Brain microvascular endothelial cell (primary cell): ENCODE measurements at regions not wholly inside any gene's neighbourhood (a gene's known extent, or its start where the extent isn't known, plus 50 kb on each side); places are given as distances from the start of the nearest gene placed in this dataset.

Experiments used
- DNase-seq: peaks from one replicate; pipeline ENCODE4 v3.0.0-alpha.2; 2020
- H3K27ac ChIP-seq: fragments of 250-450 bp; sonication (Bioruptor Pico); 2 replicates; pipeline ENCODE4 v1.5.1; 2020; ENCODE audit warnings: mild to moderate bottlenecking, moderate library complexity
- H3K27me3 ChIP-seq: fragments of 250-450 bp; sonication (Bioruptor Pico); replicated peaks from 2 replicates; pipeline ENCODE4 v1.5.1; 2020; ENCODE audit warnings: mild to moderate bottlenecking
- H3K36me3 ChIP-seq: fragments of 250-450 bp; sonication (Bioruptor Pico); replicated peaks from 2 replicates; pipeline ENCODE4 v1.5.1; 2020; ENCODE audit warnings: mild to moderate bottlenecking
- H3K4me3 ChIP-seq: 2 replicates; pipeline ENCODE4 v1.5.1; 2011; ENCODE audit warnings: low read depth, mild to moderate bottlenecking, control low read depth, low read length, moderate library complexity
- CTCF ChIP-seq: IDR thresholded peaks from 2 replicates; pipeline ENCODE4 v1.5.1; 2011; ENCODE audit warnings: low read depth, mild to moderate bottlenecking, moderate library complexity, low read length, control low read depth, inconsistent platforms; ENCODE audit errors: missing control alignments
- in situ Hi-C: cut with HindIII; loops from 2 replicates; pipeline ENCODE4 v1.10.0; 2017; ENCODE audit warnings: low sequenced_read_pairs, low pct_ligation_motif_present

GRCh38 chr3:139289860-139290524, 53.8 kb upstream of the MRPS22 start:
- in situ Hi-C loops, result no loop called here
- Histone ChIP-seq H3K27ac (no peak overlapping the region), H3K27me3 (no peaks in the 10 kb centered on the region), H3K36me3 (no peaks in the 10 kb centered on the region), H3K4me3 (no peak overlapping the region)
- TF ChIP-seq CTCF, result no peak
- no peak for DNase-seq

GRCh38 chr3:139291276-139292051, 52.4 kb upstream of the MRPS22 start:
- no peak for TF ChIP-seq CTCF
- H3K4me3 ChIP-seq, result no peak overlapping the region
- no peak overlapping the region for H3K27ac ChIP-seq
- H3K27me3 ChIP-seq, result no peaks in the 10 kb centered on the region
- in situ Hi-C loops, result no loop called here
- H3K36me3 ChIP-seq, result no peaks in the 10 kb centered on the region
- DNase-seq, result no peak

- H3K27me3 ChIP-seq, result no peaks in the 10 kb centered on the region
- no peak overlapping the region for H3K4me3 ChIP-seq
- no peaks in the 10 kb centered on the region for H3K36me3 ChIP-seq
- TF ChIP-seq CTCF, result no peak
- DNase-seq, result no peak
- H3K27ac ChIP-seq, result no peak overlapping the region
- in situ Hi-C loops, result no loop called here
Measured at GRCh38 chr3:139292192-139292591, 51.6 kb upstream of the MRPS22 start.

- H3K36me3 ChIP-seq, result no peaks in the 10 kb centered on the region
- no peak overlapping the region for H3K27ac ChIP-seq
- DNase-seq, result no peak
- no peak for TF ChIP-seq CTCF
- no peaks in the 10 kb centered on the region for H3K27me3 ChIP-seq
- H3K4me3 ChIP-seq, result no peak overlapping the region
- in situ Hi-C loops, result no loop called here
Measured at GRCh38 chr3:139292711-139293664, 50.8 kb upstream of the MRPS22 start.

- Histone ChIP-seq H3K4me3 (no peak overlapping the region), H3K27me3 (no peaks in the 10 kb centered on the region), H3K36me3 (no peaks in the 10 kb centered on the region), H3K27ac (no peak overlapping the region)
- no peak for TF ChIP-seq CTCF
- in situ Hi-C loops, result no loop called here
- DNase-seq, result no peak
Measured at GRCh38 chr3:139293665-139294023, 50.2 kb upstream of the MRPS22 start.
